ENCODE measurements at regions not wholly inside any gene's neighbourhood (a gene's known extent, or its start where the extent isn't known, plus 50 kb on each side); places are given as distances from the start of the nearest gene placed in this dataset.

DNA sequence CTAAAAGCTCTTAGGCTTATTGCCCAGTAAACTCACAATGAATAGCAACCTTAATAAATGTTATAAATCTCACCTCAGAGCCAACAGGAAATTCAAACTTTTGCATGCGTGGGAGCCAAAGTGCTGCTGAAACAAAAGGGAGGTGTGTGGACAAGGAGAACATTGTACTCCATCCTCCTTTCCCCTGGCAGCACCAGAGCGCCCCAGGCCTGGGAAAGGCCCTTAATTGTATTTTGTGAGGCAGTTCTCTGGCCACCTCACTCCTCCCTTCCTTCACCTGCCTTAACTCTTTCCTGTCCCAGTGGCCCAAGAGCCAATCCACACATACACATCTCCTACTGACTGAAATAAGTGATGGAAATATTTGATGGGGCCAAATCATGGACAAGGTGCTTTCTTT, 648.5 kb downstream of the LMO4 start:
- H3K27ac ChIP-seq = no peak overlapping the region
- no peaks in the 10 kb centered on the region for H3K4me1 ChIP-seq
- no peaks in the 10 kb centered on the region for H3K9me3 ChIP-seq
- H3K27me3 ChIP-seq = no peaks in the 10 kb centered on the region
- H3K36me3 ChIP-seq = no peaks in the 10 kb centered on the region
- no peak for DNase-seq (ENCODE audit: extremely low spot score in 2 of 2)
- no peak overlapping the region for H3K4me3 ChIP-seq
- TF ChIP-seq, protein P1, sequence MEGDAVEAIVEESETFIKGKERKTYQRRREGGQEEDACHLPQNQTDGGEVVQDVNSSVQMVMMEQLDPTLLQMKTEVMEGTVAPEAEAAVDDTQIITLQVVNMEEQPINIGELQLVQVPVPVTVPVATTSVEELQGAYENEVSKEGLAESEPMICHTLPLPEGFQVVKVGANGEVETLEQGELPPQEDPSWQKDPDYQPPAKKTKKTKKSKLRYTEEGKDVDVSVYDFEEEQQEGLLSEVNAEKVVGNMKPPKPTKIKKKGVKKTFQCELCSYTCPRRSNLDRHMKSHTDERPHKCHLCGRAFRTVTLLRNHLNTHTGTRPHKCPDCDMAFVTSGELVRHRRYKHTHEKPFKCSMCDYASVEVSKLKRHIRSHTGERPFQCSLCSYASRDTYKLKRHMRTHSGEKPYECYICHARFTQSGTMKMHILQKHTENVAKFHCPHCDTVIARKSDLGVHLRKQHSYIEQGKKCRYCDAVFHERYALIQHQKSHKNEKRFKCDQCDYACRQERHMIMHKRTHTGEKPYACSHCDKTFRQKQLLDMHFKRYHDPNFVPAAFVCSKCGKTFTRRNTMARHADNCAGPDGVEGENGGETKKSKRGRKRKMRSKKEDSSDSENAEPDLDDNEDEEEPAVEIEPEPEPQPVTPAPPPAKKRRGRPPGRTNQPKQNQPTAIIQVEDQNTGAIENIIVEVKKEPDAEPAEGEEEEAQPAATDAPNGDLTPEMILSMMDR (IDR thresholded peaks at IDR 0.05) = no peak
- TF ChIP-seq POLR2A (IDR thresholded peaks at IDR 0.05) (no peak), POLR2AphosphoS5 (IDR thresholded peaks at IDR 0.05; ENCODE audit: insufficient read depth in 1 of 2, low read depth in 1 of 2) (no peak)
- intact Hi-C loops (cut with DNase I) = no loop called here

DNA sequence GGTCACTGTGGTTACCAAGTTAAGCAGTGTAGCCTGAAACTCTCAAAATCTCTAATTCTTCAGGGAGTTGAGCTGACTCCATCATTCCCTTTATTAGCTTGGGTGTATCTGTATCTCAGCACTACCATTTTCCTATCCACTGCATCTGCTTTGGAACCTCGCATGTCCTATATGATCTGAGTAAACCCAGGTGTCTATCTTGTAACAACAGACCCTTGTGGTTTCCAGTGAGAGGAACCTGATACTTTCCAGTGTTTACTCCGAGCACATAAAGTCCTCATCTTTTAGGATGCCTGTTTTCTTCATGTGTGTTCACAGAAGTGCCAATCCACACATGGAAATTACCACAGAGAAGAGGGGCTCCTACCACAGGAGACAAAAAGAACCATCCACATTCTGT, 650.4 kb downstream of the LMO4 start:
- no peak overlapping the region for H3K4me3 ChIP-seq
- no peaks in the 10 kb centered on the region for H3K9me3 ChIP-seq
- no peaks in the 10 kb centered on the region for H3K27me3 ChIP-seq
- no peaks in the 10 kb centered on the region for H3K4me1 ChIP-seq
- DNase-seq (ENCODE audit: extremely low spot score in 2 of 2) = no peak
- no peak overlapping the region for H3K27ac ChIP-seq
- H3K36me3 ChIP-seq = no peaks in the 10 kb centered on the region
- intact Hi-C loops (cut with DNase I) = no loop called here
- no peak for TF ChIP-seq POLR2A (IDR thresholded peaks at IDR 0.05)
- TF ChIP-seq, protein P1 (IDR thresholded peaks at IDR 0.05) = no peak
- no peak for TF ChIP-seq POLR2AphosphoS5 (IDR thresholded peaks at IDR 0.05; ENCODE audit: insufficient read depth in 1 of 2, low read depth in 1 of 2)

DNA sequence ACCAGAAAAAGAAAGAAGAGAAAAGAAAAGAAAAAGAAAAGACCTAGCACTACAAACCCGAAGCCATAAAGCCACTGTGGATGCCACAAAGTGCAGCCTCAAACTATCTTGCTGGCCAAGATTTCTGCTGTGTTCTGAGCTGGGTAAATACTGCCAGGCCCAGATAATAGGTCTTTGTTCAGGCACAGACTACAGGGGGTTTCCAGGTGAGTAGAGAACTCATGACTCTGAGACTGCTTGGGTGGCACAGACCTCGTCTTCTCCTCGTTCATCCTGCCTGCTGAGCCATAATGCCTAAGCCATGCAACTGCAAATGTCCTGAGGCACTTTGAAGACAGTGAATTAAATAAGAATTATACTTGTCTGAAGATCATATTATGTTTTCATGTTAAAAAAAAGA, 651.8 kb downstream of the LMO4 start:
- intact Hi-C loops (cut with DNase I) = no loop called here
- no peaks in the 10 kb centered on the region for H3K9me3 ChIP-seq
- H3K4me1 ChIP-seq = no peaks in the 10 kb centered on the region
- no peak overlapping the region for H3K27ac ChIP-seq
- no peaks in the 10 kb centered on the region for H3K36me3 ChIP-seq
- TF ChIP-seq, protein P1 (IDR thresholded peaks at IDR 0.05) = no peak
- TF ChIP-seq POLR2AphosphoS5 (IDR thresholded peaks at IDR 0.05; ENCODE audit: insufficient read depth in 1 of 2, low read depth in 1 of 2) = no peak
- TF ChIP-seq POLR2A (IDR thresholded peaks at IDR 0.05) = no peak
- DNase-seq (ENCODE audit: extremely low spot score in 2 of 2) = no peak
- H3K4me3 ChIP-seq = no peak overlapping the region
- H3K27me3 ChIP-seq = no peaks in the 10 kb centered on the region

DNA sequence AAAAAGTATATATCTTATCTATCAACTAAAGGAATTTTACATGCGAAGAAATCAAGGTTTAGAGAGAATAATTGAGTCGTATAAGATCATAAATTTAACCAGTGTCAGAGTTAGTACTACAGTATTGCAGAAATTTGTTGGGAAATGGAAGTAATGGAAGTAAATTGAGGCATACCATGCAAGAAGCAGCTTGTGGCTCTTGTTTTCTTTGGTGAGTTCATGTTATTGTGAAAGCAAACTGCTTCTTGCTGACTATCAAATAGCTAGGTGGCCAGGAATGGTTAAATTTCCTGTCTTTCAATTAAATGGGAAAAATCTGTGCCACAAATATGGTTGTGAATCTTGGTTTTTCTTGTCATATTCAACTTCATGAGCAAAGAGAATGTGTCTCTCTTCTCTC, 652.7 kb downstream of the LMO4 start:
- no peak overlapping the region for H3K27ac ChIP-seq
- no peaks in the 10 kb centered on the region for H3K27me3 ChIP-seq
- H3K36me3 ChIP-seq = no peaks in the 10 kb centered on the region
- H3K4me3 ChIP-seq = no peak overlapping the region
- no peak for DNase-seq (ENCODE audit: extremely low spot score in 2 of 2)
- TF ChIP-seq POLR2A (IDR thresholded peaks at IDR 0.05) = no peak
- TF ChIP-seq, protein P1 (IDR thresholded peaks at IDR 0.05) = no peak
- no peak for TF ChIP-seq POLR2AphosphoS5 (IDR thresholded peaks at IDR 0.05; ENCODE audit: insufficient read depth in 1 of 2, low read depth in 1 of 2)
- no peaks in the 10 kb centered on the region for H3K9me3 ChIP-seq
- no peaks in the 10 kb centered on the region for H3K4me1 ChIP-seq
- intact Hi-C loops (cut with DNase I) = no loop called here

DNA sequence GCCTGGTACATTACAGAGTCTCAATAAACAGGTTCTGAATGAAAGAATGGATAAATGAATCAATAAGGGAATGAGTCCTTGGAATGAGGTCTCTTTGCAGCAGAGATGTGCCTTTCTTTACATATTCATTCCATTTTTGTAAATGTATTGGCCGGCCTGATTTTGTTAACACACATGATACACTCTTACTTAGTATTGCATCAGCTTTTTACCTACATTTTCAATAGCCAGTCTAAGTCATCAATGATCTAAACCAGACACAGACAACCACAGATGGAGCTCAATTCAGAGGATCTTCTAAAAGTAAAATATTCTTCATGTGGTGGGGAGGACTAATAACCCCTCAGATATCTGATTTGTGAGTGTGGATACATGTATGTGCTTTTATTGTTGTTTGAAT, 653.1 kb downstream of the LMO4 start:
- H3K27me3 ChIP-seq = no peaks in the 10 kb centered on the region
- no peaks in the 10 kb centered on the region for H3K4me1 ChIP-seq
- H3K27ac ChIP-seq = no peak overlapping the region
- TF ChIP-seq, protein P1 (IDR thresholded peaks at IDR 0.05) = no peak
- TF ChIP-seq POLR2A (IDR thresholded peaks at IDR 0.05) (no peak), POLR2AphosphoS5 (IDR thresholded peaks at IDR 0.05; ENCODE audit: insufficient read depth in 1 of 2, low read depth in 1 of 2) (no peak)
- no peak for DNase-seq (ENCODE audit: extremely low spot score in 2 of 2)
- no peaks in the 10 kb centered on the region for H3K36me3 ChIP-seq
- H3K9me3 ChIP-seq = no peaks in the 10 kb centered on the region
- no peak overlapping the region for H3K4me3 ChIP-seq
- intact Hi-C loops (cut with DNase I) = no loop called here
